ENCODE measurements at regions not wholly inside any gene's neighbourhood (a gene's known extent, or its start where the extent isn't known, plus 50 kb on each side); places are given as distances from the start of the nearest gene placed in this dataset.
"Not testable (repeated sequence)": the region's sequence is repeated elsewhere in the genome, so short reads cannot be mapped to it uniquely, and the experiment has no call there.

GRCh38 chr9:67106659-67107058 lies 114.3 kb upstream of the SPATA31A3 start:
- H3K27ac ChIP-seq = not testable (repeated sequence)

GRCh38 chr9:67102506-67103276 lies 110.3 kb upstream of the SPATA31A3 start:
- H3K27me3 ChIP-seq; H3K4me3 ChIP-seq; H3K9me3 ChIP-seq (ENCODE audit: low read depth); DNase-seq (ENCODE audit: low read depth in 1 of 2, low spot score in 1 of 2); H3K36me3 ChIP-seq; H3K27ac ChIP-seq; H3K4me1 ChIP-seq (ENCODE audit: low read depth): not testable (repeated sequence)

More at GRCh38 chr9:67106659-67107058, 114.3 kb upstream of the SPATA31A3 start:
- not testable (repeated sequence) for H3K9me3 ChIP-seq (ENCODE audit: low read depth); H3K4me3 ChIP-seq; H3K27me3 ChIP-seq; H3K4me1 ChIP-seq (ENCODE audit: low read depth); H3K36me3 ChIP-seq; DNase-seq (ENCODE audit: low read depth in 1 of 2, low spot score in 1 of 2)

GRCh38 chr9:67091104-67091503 lies 98.8 kb upstream of the SPATA31A3 start:
- DNase-seq (ENCODE audit: low read depth in 1 of 2, low spot score in 1 of 2); H3K27ac ChIP-seq; H3K27me3 ChIP-seq; H3K9me3 ChIP-seq (ENCODE audit: low read depth); H3K4me1 ChIP-seq (ENCODE audit: low read depth); H3K36me3 ChIP-seq; H3K4me3 ChIP-seq: not testable (repeated sequence)

- H3K4me1 ChIP-seq (ENCODE audit: low read depth); DNase-seq (ENCODE audit: low read depth in 1 of 2, low spot score in 1 of 2); H3K9me3 ChIP-seq (ENCODE audit: low read depth); H3K27me3 ChIP-seq; H3K4me3 ChIP-seq; H3K27ac ChIP-seq; H3K36me3 ChIP-seq: not testable (repeated sequence)
Measured at GRCh38 chr9:67086862-67087261, 94.5 kb upstream of the SPATA31A3 start.

- H3K36me3 ChIP-seq; H3K4me1 ChIP-seq (ENCODE audit: low read depth); H3K27me3 ChIP-seq; H3K27ac ChIP-seq; H3K4me3 ChIP-seq; H3K9me3 ChIP-seq (ENCODE audit: low read depth): not testable (repeated sequence)
- peak in 1 of 2 donors; percentile 1 for DNase-seq (ENCODE audit: low read depth in 1 of 2, low spot score in 1 of 2)
Measured at GRCh38 chr9:67066140-67066539, 73.8 kb upstream of the SPATA31A3 start.

- H3K9me3 ChIP-seq (ENCODE audit: low read depth); H3K27ac ChIP-seq; H3K36me3 ChIP-seq; H3K27me3 ChIP-seq; H3K4me1 ChIP-seq (ENCODE audit: low read depth): not testable (repeated sequence)
- peak; percentile 36 to 46 for DNase-seq (ENCODE audit: low read depth in 1 of 2, low spot score in 1 of 2)
- H3K4me3 ChIP-seq = peak overlapping the region; percentile 34
Measured at GRCh38 chr9:67058898-67059715, 66.8 kb upstream of the SPATA31A3 start.

Data from cardiac muscle cell (in vitro differentiated cells and primary cell).